A549 (cell line): ENCODE measurements at regions not wholly inside any gene's neighbourhood (a gene's known extent, or its start where the extent isn't known, plus 50 kb on each side); places are given as distances from the start of the nearest gene placed in this dataset.

Source experiments
- ATAC-seq, 2 experiments: fragments of 200-7000 bp in 1 of 2; fragments of >200 bp in 1 of 2; cut with Nextera tagmentation in 1 of 2; cut with Tn5 transposase in 1 of 2; 3 replicates each; pipeline versions ENCODE4 v1.8.0 to v1.9.1; 2018 to 2020; ENCODE audit warnings: mild to moderate bottlenecking in 1 of 2, moderate library complexity in 1 of 2
- CTCF ChIA-PET: fragments of 300-600 bp; sonication (Branson Sonifier 250); formaldehyde crosslinking; extraction: SDS; loops from one replicate; lab custom pipeline; 2021; ENCODE audit warnings: antibody characterized with exemption, inconsistent platforms; lab: Yijun Ruan, JAX
- POLR2A ChIA-PET: fragments of 350-600 bp; formaldehyde crosslinking; extraction: SDS; loops from one replicate; lab custom pipeline; 2021; ENCODE audit warnings: antibody characterized with exemption, inconsistent platforms; lab: Yijun Ruan, JAX
- DNase-seq, 2 experiments: peaks; one replicate each; pipeline versions ENCODE4 v3.0.0 to v3.0.0-alpha.2; 2011 to 2016; ENCODE audit warnings: low read depth in 1 of 2, low spot score in 1 of 2
- FAIRE-seq: peaks from 2 replicates; lab custom pipeline; 2011; peaks lifted over from hg19 to GRCh38; lab: Jason Lieb, UNC
- H3K27ac ChIP-seq, 2 experiments: fragments of >200 bp; sonication (Bioruptor Twin); formaldehyde crosslinking; 3 replicates each; pipeline ENCODE4 v1.5.1; 2016 to 2017
- H3K4me1 ChIP-seq: fragments of >200 bp; sonication (Bioruptor Twin); formaldehyde crosslinking; 3 replicates; pipeline ENCODE4 v1.6.1; 2016
- H3K4me2 ChIP-seq: fragments of >200 bp; sonication (Bioruptor Twin); formaldehyde crosslinking; 3 replicates; pipeline ENCODE4 v1.6.1; 2016
- H3K4me3 ChIP-seq: fragments of >200 bp; sonication (Bioruptor Twin); formaldehyde crosslinking; 3 replicates; pipeline ENCODE4 v1.5.1; 2016
- H3K9me3 ChIP-seq: fragments of >200 bp; sonication (Bioruptor Twin); formaldehyde crosslinking; 3 replicates; pipeline ENCODE4 v1.6.1; 2016
- CBX8 ChIP-seq: fragments of 200-600 bp; sonication (generic); IDR thresholded peaks from 2 replicates; pipeline ENCODE4 v1.6.1; 2016
- HES2 ChIP-seq: fragments of >200 bp; sonication (Bioruptor Twin); formaldehyde crosslinking; IDR thresholded peaks from 2 replicates; pipeline ENCODE4 v1.6.1; 2016
- HMGXB4 ChIP-seq: fragments of 250-450 bp; sonication (Bioruptor Pico); IDR thresholded peaks from 2 replicates; pipeline ENCODE4 v1.5.0; 2021; ENCODE audit warnings: mild to moderate bottlenecking, moderate library complexity, borderline replicate concordance
- RAD21 ChIP-seq, 2 experiments: fragments of >200 bp in 1 of 2; sonication (Bioruptor Twin) in 1 of 2; formaldehyde crosslinking in 1 of 2; IDR thresholded peaks in 1 of 2; conservative IDR thresholded peaks in 1 of 2; 2 replicates in 1 of 2; 3 replicates in 1 of 2; pipeline ENCODE4 v1.6.1; 2012 to 2018; ENCODE audit warnings: inconsistent platforms in 1 of 2
- RARB ChIP-seq: fragments of 250-450 bp; sonication (Bioruptor Pico); IDR thresholded peaks from 2 replicates; pipeline ENCODE4 v1.8.0; 2021; ENCODE audit warnings: mild to moderate bottlenecking, moderate library complexity
- WGBS: methylation state at CpG from one replicate; pipeline ENCODE4 v1.1.6; 2017; ENCODE audit errors: missing lambda C conversion rate; 5-methylcytosine and 5-hydroxymethylcytosine counted together

- Histone ChIP-seq H3K4me3 (no peak overlapping the region), H3K4me1 (no peaks in the 10 kb centered on the region), H3K9me3 (peaks cover 2% of the 10 kb centered on the region; the same call in 1 of the 3 replicates), H3K4me2 (no peak overlapping the region), H3K27ac (no peak overlapping the region)
- POLR2A ChIA-PET: no interaction called here
- WGBS: 4% methylated on average over 2 of the region's 2 CpGs
- DNase-seq (no peak), FAIRE-seq (no peak), ATAC-seq (no peak)
- TF ChIP-seq HES2: no peak
- TF ChIP-seq CBX8: no peak
- no peak for TF ChIP-seq HMGXB4 (CRISPR knock-in tag)
- no peak for TF ChIP-seq RARB
- no peak for TF ChIP-seq RAD21 (conservative IDR thresholded peaks at IDR 0.05 in 1 of 2, IDR thresholded peaks at IDR 0.05 in 1 of 2)
- CTCF ChIA-PET: no interaction called here
Observed at GRCh38 chr7:127303102-127303501, 50.4 kb upstream of the GRM8 start.
